ENCODE measurements at regions not wholly inside any gene's neighbourhood (a gene's known extent, or its start where the extent isn't known, plus 50 kb on each side); places are given as distances from the start of the nearest gene placed in this dataset.

DNA sequence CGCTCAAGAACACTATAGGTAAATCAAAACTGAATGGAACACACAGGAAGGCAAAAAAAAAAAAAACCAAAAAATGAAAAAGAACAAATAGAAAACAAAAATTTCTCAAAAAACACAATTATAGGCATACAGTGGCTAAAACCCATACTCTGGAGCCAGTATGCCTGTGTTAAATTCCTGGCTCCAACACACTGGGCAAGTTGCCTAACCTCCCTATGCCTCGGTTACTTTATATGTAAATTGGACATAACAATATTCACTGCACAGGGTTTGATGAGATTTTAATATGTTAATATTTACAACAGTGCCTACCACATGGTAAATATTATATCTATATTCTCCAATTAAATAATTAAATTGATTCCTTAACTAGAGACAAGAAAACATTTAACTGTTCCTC lies 217.1 kb downstream of the HTR7 start:
- H3K27me3 ChIP-seq (replicated peaks; ENCODE audit: insufficient read depth, low read length): no peaks in the 10 kb centered on the region
- H4K20me1 ChIP-seq (ENCODE audit: insufficient read depth, low read length): no peaks in the 10 kb centered on the region
- no peak overlapping the region for H3K4me2 ChIP-seq (ENCODE audit: low read depth, low read length)
- H3F3A ChIP-seq (ENCODE audit: insufficient read depth, low read length): no peaks in the 10 kb centered on the region
- no peak for TF ChIP-seq EZH2 (optimal IDR thresholded peaks at IDR 0.05; ENCODE audit: low read depth, low read length)
- no peak for TF ChIP-seq EZH2phosphoT487 (IDR thresholded peaks at IDR 0.05; ENCODE audit: low read length)
- TF ChIP-seq CTCF (IDR thresholded peaks at IDR 0.05; ENCODE audit: low read length): no peak
- H3K9me2 ChIP-seq (replicated peaks; ENCODE audit: insufficient read depth, low read length): no peaks in the 10 kb centered on the region
- H3K9ac ChIP-seq (ENCODE audit: low read length): no peak overlapping the region
- no peak overlapping the region for H3K4me3 ChIP-seq (ENCODE audit: low read length)
- no peak for DNase-seq
- H3K79me2 ChIP-seq (ENCODE audit: low read length): no peaks in the 10 kb centered on the region
- H3K36me3 ChIP-seq (replicated peaks; ENCODE audit: insufficient read depth, low read length): no peaks in the 10 kb centered on the region
- no peaks in the 10 kb centered on the region for H3K4me1 ChIP-seq (ENCODE audit: low read length)
- H2AFZ ChIP-seq (ENCODE audit: low read length): no peak overlapping the region
- H3K9me3 ChIP-seq (replicated peaks; ENCODE audit: insufficient read depth, low read length): no peaks in the 10 kb centered on the region
- no peak overlapping the region for H3K27ac ChIP-seq (ENCODE audit: low read length)

GRCh38 chr10:90641731-90642130 lies 216.1 kb downstream of the HTR7 start:
- no peak for DNase-seq
- H3K4me2 ChIP-seq (ENCODE audit: low read depth, low read length): no peak overlapping the region
- H3K4me1 ChIP-seq (ENCODE audit: low read length): no peaks in the 10 kb centered on the region
- no peaks in the 10 kb centered on the region for H3K79me2 ChIP-seq (ENCODE audit: low read length)
- H4K20me1 ChIP-seq (ENCODE audit: insufficient read depth, low read length): no peaks in the 10 kb centered on the region
- H3K4me3 ChIP-seq (ENCODE audit: low read length): no peak overlapping the region
- no peak overlapping the region for H3K9ac ChIP-seq (ENCODE audit: low read length)
- no peaks in the 10 kb centered on the region for H3K36me3 ChIP-seq (replicated peaks; ENCODE audit: insufficient read depth, low read length)
- no peaks in the 10 kb centered on the region for H3K9me2 ChIP-seq (replicated peaks; ENCODE audit: insufficient read depth, low read length)
- no peaks in the 10 kb centered on the region for H3F3A ChIP-seq (ENCODE audit: insufficient read depth, low read length)
- H3K27me3 ChIP-seq (replicated peaks; ENCODE audit: insufficient read depth, low read length): no peaks in the 10 kb centered on the region
- no peak overlapping the region for H3K27ac ChIP-seq (ENCODE audit: low read length)
- no peak overlapping the region for H2AFZ ChIP-seq (ENCODE audit: low read length)
- TF ChIP-seq EZH2 (optimal IDR thresholded peaks at IDR 0.05; ENCODE audit: low read depth, low read length) (no peak), EZH2phosphoT487 (IDR thresholded peaks at IDR 0.05; ENCODE audit: low read length) (no peak), CTCF (IDR thresholded peaks at IDR 0.05; ENCODE audit: low read length) (no peak)
- H3K9me3 ChIP-seq (replicated peaks; ENCODE audit: insufficient read depth, low read length): no peaks in the 10 kb centered on the region

DNA sequence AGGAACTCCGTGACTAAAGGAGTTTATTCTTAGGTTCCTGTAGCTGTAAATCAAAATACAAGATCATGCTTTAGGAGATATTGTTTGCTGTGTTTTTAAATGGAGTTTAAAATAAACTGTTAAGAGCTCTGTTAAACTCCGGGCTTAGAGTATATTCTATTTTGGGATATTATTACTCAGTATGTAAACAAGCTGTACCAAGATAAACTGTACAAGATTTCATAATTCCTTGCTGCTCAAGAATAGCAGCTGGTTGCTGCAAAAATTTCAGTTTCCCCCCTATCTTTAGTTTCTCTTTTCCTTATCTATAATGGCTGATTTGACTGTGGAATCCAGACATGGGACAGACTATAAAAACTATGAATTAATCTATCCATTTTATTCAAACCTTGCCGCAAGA lies 215.7 kb downstream of the HTR7 start:
- H3K9me3 ChIP-seq (replicated peaks; ENCODE audit: insufficient read depth, low read length): no peaks in the 10 kb centered on the region
- H3K27ac ChIP-seq (ENCODE audit: low read length): no peak overlapping the region
- H3K4me1 ChIP-seq (ENCODE audit: low read length): no peaks in the 10 kb centered on the region
- H3K27me3 ChIP-seq (replicated peaks; ENCODE audit: insufficient read depth, low read length): no peaks in the 10 kb centered on the region
- H3K9ac ChIP-seq (ENCODE audit: low read length): no peak overlapping the region
- H2AFZ ChIP-seq (ENCODE audit: low read length): no peak overlapping the region
- H3F3A ChIP-seq (ENCODE audit: insufficient read depth, low read length): no peaks in the 10 kb centered on the region
- no peak overlapping the region for H3K4me2 ChIP-seq (ENCODE audit: low read depth, low read length)
- no peaks in the 10 kb centered on the region for H3K79me2 ChIP-seq (ENCODE audit: low read length)
- TF ChIP-seq EZH2phosphoT487 (IDR thresholded peaks at IDR 0.05; ENCODE audit: low read length) (no peak), CTCF (IDR thresholded peaks at IDR 0.05; ENCODE audit: low read length) (no peak), EZH2 (optimal IDR thresholded peaks at IDR 0.05; ENCODE audit: low read depth, low read length) (no peak)
- H3K4me3 ChIP-seq (ENCODE audit: low read length): no peak overlapping the region
- H3K36me3 ChIP-seq (replicated peaks; ENCODE audit: insufficient read depth, low read length): no peaks in the 10 kb centered on the region
- H4K20me1 ChIP-seq (ENCODE audit: insufficient read depth, low read length): no peaks in the 10 kb centered on the region
- H3K9me2 ChIP-seq (replicated peaks; ENCODE audit: insufficient read depth, low read length): no peaks in the 10 kb centered on the region
- DNase-seq: no peak

Data from MM.1S (cell line).